OCI-LY7 (cell line): ENCODE measurements at regions not wholly inside any gene's neighbourhood (a gene's known extent, or its start where the extent isn't known, plus 50 kb on each side); places are given as distances from the start of the nearest gene placed in this dataset.

Source experiments
- EZH2phosphoT487 ChIP-seq: fragments of 200-600 bp; sonication (generic); IDR thresholded peaks from 2 replicates; pipeline ENCODE4 v1.6.1; 2018; ENCODE audit warnings: low read depth, borderline replicate concordance, mild to moderate bottlenecking, mixed run types, antibody characterized with exemption, low read length, moderate library complexity, mixed read lengths
- TF ChIP-seq, protein P1 (sequence below): fragments of 200-600 bp; sonication (generic); conservative IDR thresholded peaks from 2 replicates; pipeline ENCODE4 v1.5.1; 2014; ENCODE audit warnings: mild to moderate bottlenecking, antibody characterized with exemption, low read length, moderate library complexity, mixed read lengths

DNA sequence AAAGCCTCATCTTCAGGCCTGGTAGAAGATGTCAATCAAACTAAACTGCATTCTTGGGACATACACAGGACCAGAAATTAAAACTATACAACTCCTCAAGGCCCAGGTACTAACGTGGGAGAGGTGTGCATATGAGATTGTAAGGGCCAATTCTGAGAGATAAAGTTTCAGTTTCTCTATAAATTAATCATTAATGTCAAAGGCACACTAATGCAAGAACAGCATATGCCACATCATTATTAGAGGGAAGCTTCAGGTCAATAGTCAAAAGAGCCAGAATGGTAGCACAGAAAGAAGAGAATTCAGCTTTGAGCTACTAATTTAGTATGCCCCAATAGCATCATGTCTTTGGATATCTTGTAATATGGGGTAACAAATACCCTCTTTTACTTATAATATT, 744.9 kb upstream of the MGAT4C start:
- TF ChIP-seq, protein P1, sequence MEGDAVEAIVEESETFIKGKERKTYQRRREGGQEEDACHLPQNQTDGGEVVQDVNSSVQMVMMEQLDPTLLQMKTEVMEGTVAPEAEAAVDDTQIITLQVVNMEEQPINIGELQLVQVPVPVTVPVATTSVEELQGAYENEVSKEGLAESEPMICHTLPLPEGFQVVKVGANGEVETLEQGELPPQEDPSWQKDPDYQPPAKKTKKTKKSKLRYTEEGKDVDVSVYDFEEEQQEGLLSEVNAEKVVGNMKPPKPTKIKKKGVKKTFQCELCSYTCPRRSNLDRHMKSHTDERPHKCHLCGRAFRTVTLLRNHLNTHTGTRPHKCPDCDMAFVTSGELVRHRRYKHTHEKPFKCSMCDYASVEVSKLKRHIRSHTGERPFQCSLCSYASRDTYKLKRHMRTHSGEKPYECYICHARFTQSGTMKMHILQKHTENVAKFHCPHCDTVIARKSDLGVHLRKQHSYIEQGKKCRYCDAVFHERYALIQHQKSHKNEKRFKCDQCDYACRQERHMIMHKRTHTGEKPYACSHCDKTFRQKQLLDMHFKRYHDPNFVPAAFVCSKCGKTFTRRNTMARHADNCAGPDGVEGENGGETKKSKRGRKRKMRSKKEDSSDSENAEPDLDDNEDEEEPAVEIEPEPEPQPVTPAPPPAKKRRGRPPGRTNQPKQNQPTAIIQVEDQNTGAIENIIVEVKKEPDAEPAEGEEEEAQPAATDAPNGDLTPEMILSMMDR = no peak
- no peak for TF ChIP-seq EZH2phosphoT487
